AG04449 (cell line): ENCODE measurements at regions not wholly inside any gene's neighbourhood (a gene's known extent, or its start where the extent isn't known, plus 50 kb on each side); places are given as distances from the start of the nearest gene placed in this dataset.

Source experiments
- CTCF ChIA-PET: fragments of 350-600 bp; formaldehyde crosslinking; extraction: SDS; loops from one replicate; lab custom pipeline; 2021; ENCODE audit warnings: antibody characterized with exemption; lab: Yijun Ruan, JAX
- POLR2A ChIA-PET: fragments of 400-600, 350-600 bp; formaldehyde crosslinking; extraction: SDS; loops from one replicate; lab custom pipeline; 2020; ENCODE audit warnings: antibody characterized with exemption, inconsistent platforms; lab: Yijun Ruan, JAX
- DNase-seq: peaks from one replicate; pipeline ENCODE4 v3.0.0-alpha.2; 2010; ENCODE audit warnings: low read depth, low spot score
- H3K4me3 ChIP-seq: 2 replicates; pipeline ENCODE4 v1.5.1; 2011; ENCODE audit warnings: low read depth, mild to moderate bottlenecking, control low read depth, low read length
- CTCF ChIP-seq: IDR thresholded peaks from one replicate; pipeline ENCODE4 v1.5.1; 2011; ENCODE audit warnings: mild to moderate bottlenecking, moderate library complexity, low read length, control low read depth, inconsistent platforms; ENCODE audit not compliant: insufficient read depth; ENCODE audit errors: missing control alignments

GRCh38 chr12:46459861-46460545, 87.4 kb upstream of the SLC38A2 start:
- no peak overlapping the region for H3K4me3 ChIP-seq
- DNase-seq = no peak
- POLR2A ChIA-PET = interaction anchor here (2.0 kb wide), 1 partner anchor 89 kb away, joined by 6 read pairs; no protein-coding TSS in a partner anchor
- no peak for TF ChIP-seq CTCF
- CTCF ChIA-PET = interaction anchor here (1.1 kb wide), 1 partner anchor 11 kb away, joined by 4 read pairs; no protein-coding TSS in a partner anchor

GRCh38 chr12:46459111-46459510, 86.5 kb upstream of the SLC38A2 start:
- CTCF ChIA-PET = interaction anchor here (1.1 to 1.3 kb wide), 3 partner anchors 12 to 334 kb away, joined by 3 to 4 read pairs (median 3); no protein-coding TSS in a partner anchor
- no peak overlapping the region for H3K4me3 ChIP-seq
- POLR2A ChIA-PET = interaction anchor here (2.0 kb wide), 1 partner anchor 88 kb away, joined by 6 read pairs; no protein-coding TSS in a partner anchor
- DNase-seq = peak; percentile 36
- no peak for TF ChIP-seq CTCF

GRCh38 chr12:46458500-46459102, 86.0 kb upstream of the SLC38A2 start:
- no peak for DNase-seq
- CTCF ChIA-PET = interaction anchor here (1.1 to 1.3 kb wide), 2 partner anchors 219 to 333 kb away, joined by 3 read pairs; no protein-coding TSS in a partner anchor
- POLR2A ChIA-PET = interaction anchor here (2.0 kb wide), 1 partner anchor 87 kb away, joined by 6 read pairs; no protein-coding TSS in a partner anchor
- H3K4me3 ChIP-seq = no peak overlapping the region
- TF ChIP-seq CTCF = no peak

- ChIA-PET POLR2A (no interaction called here), CTCF (interaction anchor here (1.1 to 1.3 kb wide), 2 partner anchors 220 to 332 kb away, joined by 3 read pairs; no protein-coding TSS in a partner anchor)
- H3K4me3 ChIP-seq = no peak overlapping the region
These were observed 85.4 kb upstream of the SLC38A2 start for GRCh38 chr12:46457958-46458357.

GRCh38 chr12:46456356-46457334, 84.1 kb upstream of the SLC38A2 start:
- DNase-seq = no peak
- ChIA-PET CTCF (interaction anchor here (0.6 to 1.0 kb wide), 3 partner anchors 13 to 302 kb away, joined by 3 to 4 read pairs (median 4); no protein-coding TSS in a partner anchor), POLR2A (no interaction called here)
- no peak overlapping the region for H3K4me3 ChIP-seq
- no peak for TF ChIP-seq CTCF

More at GRCh38 chr12:46457958-46458357, 85.4 kb upstream of the SLC38A2 start:
- TF ChIP-seq CTCF = no peak
- DNase-seq = no peak
